SHP77 treated with DMSO at 0.1 percent for 48 hours (cell line): ENCODE measurements at regions not wholly inside any gene's neighbourhood (a gene's known extent, or its start where the extent isn't known, plus 50 kb on each side); places are given as distances from the start of the nearest gene placed in this dataset.

Source experiments
- DNase-seq: peaks from one replicate; lab custom pipeline; 2025; lab: John Stamatoyannopoulos, UW

DNA sequence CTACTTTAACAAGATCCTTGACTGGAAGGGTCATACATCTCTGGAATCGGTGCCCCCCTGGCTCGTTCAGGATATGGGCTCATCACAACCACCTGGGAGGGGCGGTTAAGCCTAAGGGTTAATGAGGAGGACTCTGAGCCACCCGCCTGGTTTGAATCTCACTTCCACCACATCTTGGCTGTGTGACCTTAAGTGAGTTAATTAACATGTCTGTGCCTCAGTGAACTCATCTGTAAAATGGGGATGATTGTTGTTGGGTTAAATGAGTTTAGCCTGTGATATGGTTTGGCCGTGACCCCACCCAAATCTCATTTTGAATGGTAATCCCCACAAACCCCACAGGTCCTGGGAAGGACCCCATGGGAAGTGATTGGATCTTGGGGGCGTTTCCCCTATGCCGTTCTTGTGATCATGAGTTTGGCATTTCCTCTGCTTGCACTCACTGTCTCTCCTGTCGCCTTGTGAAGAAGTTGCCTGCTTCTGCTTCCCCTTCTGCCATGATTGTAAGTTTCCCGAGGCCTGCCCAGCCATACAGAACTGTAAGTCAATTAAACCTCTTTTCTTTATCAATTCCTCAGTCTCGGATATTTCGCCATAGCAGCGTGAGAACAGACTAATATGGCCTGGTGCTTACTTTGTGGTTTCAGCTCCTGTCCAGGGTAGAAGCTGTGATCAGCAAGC, 214.0 kb upstream of the CIBAR2 start:
- no peak for DNase-seq

DNA sequence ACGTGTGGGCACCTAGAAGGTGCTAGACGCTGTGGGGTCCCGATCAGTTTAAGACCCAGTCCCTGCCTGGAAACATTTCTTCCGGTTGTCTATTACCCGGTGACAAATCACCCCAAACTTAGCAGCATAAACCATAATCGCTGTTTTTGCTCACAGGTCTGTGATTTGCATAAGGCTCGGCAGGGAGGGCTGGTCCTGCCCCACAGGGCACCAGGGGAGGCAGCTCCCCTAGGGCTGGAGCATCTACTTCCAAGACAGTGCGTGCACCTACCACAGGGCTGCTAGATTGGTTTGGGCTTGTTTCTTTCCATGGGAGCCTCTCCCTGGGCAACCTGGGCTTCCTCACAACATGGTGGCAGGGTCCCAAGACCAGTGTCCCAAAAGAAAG, 214.5 kb upstream of the CIBAR2 start:
- DNase-seq, result no peak

- DNase-seq, result no peak
These were observed 215.7 kb upstream of the CIBAR2 start for GRCh38 chr16:85327731-85328675.

GRCh38 chr16:85328676-85329058, 216.4 kb upstream of the CIBAR2 start:
- no peak for DNase-seq

GRCh38 chr16:85329059-85329812, 217.0 kb upstream of the CIBAR2 start:
- peak; percentile 33 for DNase-seq

DNA sequence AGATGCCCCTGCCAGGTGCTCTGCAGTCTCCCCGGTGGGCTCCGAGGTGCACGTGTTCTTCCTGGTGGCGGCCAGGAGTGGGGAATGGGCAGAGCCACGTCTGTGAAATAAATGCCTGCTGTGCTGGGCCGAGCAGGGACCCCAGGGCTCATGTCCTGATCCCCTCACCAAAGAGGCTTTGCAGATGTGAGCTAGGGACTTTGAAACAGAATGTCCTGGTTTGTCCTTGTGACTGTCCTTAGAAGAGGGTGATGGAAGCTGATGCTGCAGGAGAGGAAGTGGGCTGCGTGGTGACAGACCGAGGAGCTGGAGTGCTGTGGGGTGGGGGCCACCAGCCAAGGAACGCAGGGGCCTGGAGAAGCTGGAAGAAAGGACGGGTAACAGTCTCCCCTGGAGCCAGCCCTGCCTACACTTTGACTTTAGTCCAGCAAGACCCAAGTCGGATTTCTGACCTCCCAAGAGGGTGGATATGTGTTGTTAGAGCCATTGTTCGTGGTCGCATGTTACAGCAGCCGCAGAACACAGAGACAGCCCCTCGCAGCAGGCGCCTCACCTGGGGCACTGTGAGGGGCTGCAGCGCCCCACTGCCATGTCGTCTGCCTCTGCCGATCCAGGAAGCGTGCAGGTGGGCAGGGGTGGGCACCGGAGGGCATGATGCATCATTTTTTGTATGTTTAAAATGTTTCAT, 217.9 kb upstream of the CIBAR2 start:
- peak; percentile 44 for DNase-seq

GRCh38 chr16:85330694-85331188, 218.5 kb upstream of the CIBAR2 start:
- DNase-seq, result peak; percentile 60

DNA sequence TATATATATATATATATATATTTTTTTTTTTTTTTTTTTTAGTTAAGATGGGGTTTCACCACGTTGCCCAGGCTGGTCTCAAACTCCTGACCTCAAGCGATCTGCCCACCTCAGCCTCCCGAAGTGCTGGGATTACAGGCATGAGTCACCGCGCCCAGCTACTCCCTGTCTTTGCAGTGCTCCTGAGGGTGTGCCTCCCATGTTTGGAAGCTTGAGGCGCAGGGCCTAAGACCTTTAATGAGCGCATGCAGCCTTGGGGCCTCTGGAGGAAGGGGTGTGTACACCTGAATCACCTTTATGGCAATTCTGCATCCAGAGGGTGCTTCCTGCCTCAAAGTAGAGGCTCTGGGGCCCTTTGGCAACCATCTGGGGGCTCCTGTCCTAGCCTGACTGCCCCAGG, 219.4 kb upstream of the CIBAR2 start:
- DNase-seq, result no peak

GRCh38 chr16:85332175-85332574, 219.9 kb upstream of the CIBAR2 start:
- DNase-seq, result no peak

GRCh38 chr16:85333337-85333736, 221.1 kb upstream of the CIBAR2 start:
- DNase-seq, result no peak

DNA sequence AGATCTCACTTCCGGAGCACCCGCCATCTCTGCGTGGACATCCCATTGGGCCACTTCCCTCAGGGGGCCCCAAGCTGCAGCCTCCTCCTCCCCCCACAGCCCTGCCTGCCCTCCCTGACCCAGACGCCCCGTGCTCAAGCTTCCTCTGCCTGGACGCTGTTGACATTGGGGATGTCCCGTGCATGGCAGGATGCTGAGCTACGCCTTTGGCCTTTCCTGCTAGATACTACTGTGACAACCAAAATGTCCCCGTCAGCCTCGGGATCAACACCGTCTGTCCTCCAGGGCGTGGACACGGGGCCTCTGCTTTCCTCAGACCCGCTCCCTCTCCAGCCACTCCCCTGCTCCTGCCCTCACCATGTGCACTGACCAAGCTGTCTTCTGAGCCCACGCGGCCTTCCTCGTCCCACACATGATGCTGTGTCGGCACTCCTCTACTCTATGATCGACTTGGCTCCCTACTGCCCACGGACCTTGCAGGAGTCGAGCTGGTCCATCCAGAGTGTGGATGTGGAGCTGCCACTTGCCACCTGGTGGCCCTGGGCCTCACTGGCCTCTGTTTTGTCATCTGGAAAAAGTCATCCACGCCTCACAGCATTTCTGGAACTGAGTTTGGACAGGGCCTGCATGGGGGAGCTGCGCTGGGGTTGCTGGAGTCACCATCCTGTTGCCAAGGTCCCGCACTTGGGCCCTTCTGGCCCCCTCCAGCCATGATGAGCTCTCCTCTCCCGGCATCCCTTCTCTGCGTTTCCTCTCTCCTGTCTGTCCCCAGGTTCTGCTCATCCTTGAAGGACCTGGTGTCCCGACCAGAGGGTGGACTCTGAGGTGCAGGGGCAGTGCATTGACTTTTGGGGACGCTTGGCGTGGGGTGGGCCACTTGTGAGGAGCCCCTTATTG, 221.7 kb upstream of the CIBAR2 start:
- DNase-seq, result no peak

- no peak for DNase-seq
These were observed 222.7 kb upstream of the CIBAR2 start for GRCh38 chr16:85334718-85335583.

DNA sequence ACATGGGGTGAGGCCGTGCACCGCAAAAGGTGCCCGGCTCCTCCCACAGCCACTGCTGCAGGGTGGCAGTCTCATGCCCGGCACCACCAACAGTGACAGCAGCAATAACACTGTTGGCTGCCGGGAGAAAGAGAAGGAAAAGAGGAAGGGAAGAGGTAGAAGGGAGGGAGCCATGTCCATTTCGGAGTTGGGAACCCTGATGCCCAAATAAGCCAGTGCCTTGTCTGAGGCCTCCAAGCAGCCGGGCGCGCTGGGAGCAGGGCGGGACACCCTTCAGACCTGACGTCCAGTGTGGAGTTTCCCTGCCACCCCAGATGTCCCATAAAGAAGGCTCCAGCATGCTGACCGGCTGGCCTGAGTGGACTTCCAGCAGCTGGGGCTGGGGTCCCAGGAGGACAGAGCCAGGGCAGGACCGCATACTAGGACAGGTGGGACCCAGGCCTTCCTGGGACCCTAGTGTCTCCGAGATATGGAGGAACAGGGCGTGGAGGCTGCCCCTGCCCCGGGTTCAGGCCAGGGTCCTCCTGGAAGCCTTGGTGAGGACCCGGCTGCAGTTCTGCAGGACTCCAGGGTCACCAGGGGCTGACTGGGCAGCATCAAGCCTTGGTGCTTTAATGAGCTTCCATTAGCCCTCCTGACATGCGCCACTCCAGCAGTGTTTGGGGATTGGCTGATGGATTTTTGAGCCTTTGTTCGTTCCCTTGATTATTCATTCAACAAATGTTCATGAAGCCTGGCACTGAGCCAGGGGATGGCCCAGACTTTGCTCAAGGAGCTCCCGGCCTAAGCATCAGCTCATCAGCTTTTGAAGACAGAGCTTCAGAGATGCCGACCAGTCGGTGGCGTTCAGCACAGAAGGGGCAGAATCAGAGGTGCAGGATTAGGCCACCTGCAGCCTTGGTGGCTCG, 223.6 kb upstream of the CIBAR2 start:
- no peak for DNase-seq

DNA sequence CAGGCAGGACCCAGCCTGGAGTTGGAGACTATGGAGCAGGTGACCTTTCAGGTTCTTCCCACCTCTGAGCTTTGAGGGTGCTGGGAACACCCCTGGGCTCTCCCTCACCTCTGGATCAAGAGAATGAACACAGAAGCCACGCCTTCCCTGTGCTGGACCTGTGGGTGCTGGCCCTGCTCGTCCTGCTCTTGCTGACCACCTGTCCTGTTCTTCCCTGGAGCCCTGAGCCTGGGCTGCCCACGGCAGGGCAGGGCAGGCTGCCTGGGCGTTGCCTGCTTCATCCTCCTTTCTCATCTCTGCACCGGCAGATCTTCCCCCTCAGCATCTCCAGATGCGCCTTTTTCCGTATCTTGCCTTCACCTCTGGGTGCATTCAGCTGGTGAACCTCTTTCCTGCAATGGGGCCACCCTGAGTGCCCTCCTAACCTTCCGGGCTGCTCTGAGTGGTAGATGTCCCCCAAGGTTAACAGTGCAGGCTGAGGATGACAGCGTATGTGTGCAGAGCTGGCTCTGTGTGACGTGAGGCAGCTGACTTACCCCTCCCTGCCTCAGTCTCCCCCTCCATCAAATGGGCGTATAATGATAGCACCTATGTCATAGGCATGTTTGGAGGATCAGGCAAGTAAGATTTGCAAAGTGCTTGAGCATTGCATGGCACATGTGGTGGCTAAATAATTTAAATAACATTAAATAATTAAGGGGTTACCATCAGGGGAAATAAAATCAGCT, 225.8 kb upstream of the CIBAR2 start:
- DNase-seq, result no peak

- no peak for DNase-seq
These were observed 226.3 kb upstream of the CIBAR2 start for GRCh38 chr16:85338638-85338982.

- DNase-seq, result no peak
These were observed 226.9 kb upstream of the CIBAR2 start for GRCh38 chr16:85338989-85339685.

DNA sequence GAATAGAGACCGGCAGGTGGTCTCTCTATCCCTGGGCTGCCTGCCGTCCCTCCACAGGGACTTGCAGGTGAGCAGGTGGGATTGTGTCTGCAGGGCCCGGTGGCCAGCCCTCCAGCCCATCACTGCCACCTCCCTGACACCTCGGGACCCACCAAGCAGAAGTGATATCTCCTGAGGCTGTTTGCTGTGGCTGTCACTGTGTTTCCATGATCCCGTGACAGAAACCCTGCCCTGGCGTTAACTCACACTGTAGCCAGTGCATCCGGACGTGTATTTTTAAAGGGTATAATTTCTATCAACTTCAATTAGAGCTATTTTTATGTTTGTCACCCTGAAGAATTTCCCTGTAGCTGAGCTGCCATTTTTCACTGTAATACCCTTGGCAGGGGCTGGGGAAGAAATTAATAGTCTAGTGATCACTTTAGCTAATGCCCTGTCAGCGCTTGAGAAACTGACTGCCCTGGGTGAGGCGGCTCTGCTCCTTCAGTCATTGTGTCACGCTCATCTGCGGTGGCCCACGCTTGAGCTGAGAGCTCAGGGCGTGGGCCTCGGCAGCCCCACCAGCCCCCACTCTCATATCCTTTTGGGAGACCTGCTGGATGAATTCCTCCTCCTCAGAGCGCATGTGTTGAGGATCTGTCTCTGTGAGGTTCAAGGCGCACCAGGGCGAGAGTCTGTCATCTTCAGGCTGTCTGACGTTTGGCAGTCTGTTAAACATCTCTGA, 229.9 kb upstream of the CIBAR2 start:
- no peak for DNase-seq
